Liver (tissue), 8 donors: ENCODE measurements at regions not wholly inside any gene's neighbourhood (a gene's known extent, or its start where the extent isn't known, plus 50 kb on each side); places are given as distances from the start of the nearest gene placed in this dataset.

Experiments
- DNase-seq: peaks from one replicate; pipeline ENCODE4 v3.0.0-alpha.2; 2017; ENCODE audit warnings: low spot score
- H3K27ac ChIP-seq, 2 donors: one replicate each; pipeline ENCODE4 v1.7.0; 2013; ENCODE audit warnings: inconsistent platforms in 2 of 2, low read length in 2 of 2, control low read depth in 1 of 2, low read depth in 1 of 2, mild to moderate bottlenecking in 1 of 2
- H3K27me3 ChIP-seq, 4 donors: one replicate each; pipeline versions ENCODE4 v1.6.1 to v1.7.0; 2013; ENCODE audit warnings: low read length in 3 of 4, inconsistent platforms in 1 of 4, mild to moderate bottlenecking in 1 of 4, moderate library complexity in 1 of 4; ENCODE audit not compliant: control insufficient read depth in 4 of 4, insufficient read depth in 4 of 4
- H3K36me3 ChIP-seq, 4 donors: one replicate each; pipeline versions ENCODE4 v1.6.1 to v1.7.0; 2013; ENCODE audit warnings: low read length in 3 of 4, mild to moderate bottlenecking in 3 of 4, low read depth in 1 of 4, moderate library complexity in 1 of 4; ENCODE audit not compliant: control insufficient read depth in 4 of 4, insufficient read depth in 3 of 4
- H3K4me1 ChIP-seq, 4 donors: one replicate each; pipeline versions ENCODE4 v1.6.1 to v1.7.0; 2013; ENCODE audit warnings: low read length in 3 of 4, mild to moderate bottlenecking in 3 of 4, moderate library complexity in 1 of 4; ENCODE audit not compliant: control insufficient read depth in 4 of 4, insufficient read depth in 4 of 4
- H3K4me3 ChIP-seq, 3 donors: one replicate each; pipeline versions ENCODE4 v1.6.1 to v1.7.0; 2013; ENCODE audit warnings: low read length in 3 of 3, control low read depth in 1 of 3, low read depth in 1 of 3, mild to moderate bottlenecking in 1 of 3
- H3K9ac ChIP-seq, 2 donors: one replicate each; pipeline ENCODE4 v1.7.0; 2013; ENCODE audit warnings: low read length in 2 of 2, mild to moderate bottlenecking in 2 of 2, moderate library complexity in 2 of 2, control low read depth in 1 of 2, low read depth in 1 of 2
- H3K9me3 ChIP-seq, 4 donors: one replicate each; pipeline versions ENCODE4 v1.6.1 to v1.7.0; 2013; ENCODE audit warnings: low read length in 3 of 4; ENCODE audit not compliant: control insufficient read depth in 4 of 4
- CTCF ChIP-seq: fragments of 150-350 bp; IDR thresholded peaks from 2 replicates; pipeline ENCODE4 v1.5.1; 2017; ENCODE audit warnings: improper control_type of control experiment, low read depth, low read length; ENCODE audit not compliant: missing input control
- EGR1 ChIP-seq, 2 donors: IDR thresholded peaks; 2 replicates each; pipeline ENCODE4 v1.6.1; 2016 to 2018; ENCODE audit warnings: antibody characterized with exemption in 2 of 2, low read depth in 2 of 2
- FOXA1 ChIP-seq: IDR thresholded peaks from 2 replicates; pipeline ENCODE4 v1.6.1; 2016; ENCODE audit warnings: antibody characterized with exemption
- GABPA ChIP-seq, 2 donors: IDR thresholded peaks in 1 of 2; conservative IDR thresholded peaks in 1 of 2; 2 replicates each; pipeline ENCODE4 v1.6.1; 2016; ENCODE audit warnings: antibody characterized with exemption in 2 of 2, mild to moderate bottlenecking in 1 of 2, moderate library complexity in 1 of 2
- HNF4A ChIP-seq, 2 donors: conservative IDR thresholded peaks; 2 replicates each; pipeline ENCODE4 v1.6.1; 2016; ENCODE audit warnings: antibody characterized with exemption in 2 of 2, mild to moderate bottlenecking in 2 of 2
- HNF4G ChIP-seq: IDR thresholded peaks from 2 replicates; pipeline ENCODE4 v1.6.1; 2016; ENCODE audit warnings: antibody characterized with exemption
- NR2F2 ChIP-seq: IDR thresholded peaks from 2 replicates; pipeline ENCODE4 v1.6.1; 2016; ENCODE audit warnings: antibody characterized with exemption
- RAD21 ChIP-seq, 2 donors: IDR thresholded peaks; 2 replicates each; pipeline ENCODE4 v1.6.1; 2016; ENCODE audit warnings: antibody characterized with exemption in 2 of 2, mild to moderate bottlenecking in 2 of 2
- REST ChIP-seq: IDR thresholded peaks from 2 replicates; pipeline ENCODE4 v1.6.1; 2016; ENCODE audit warnings: antibody characterized with exemption, mild to moderate bottlenecking
- RXRA ChIP-seq, 2 donors: IDR thresholded peaks; 2 replicates each; pipeline ENCODE4 v1.6.1; 2017 to 2018; ENCODE audit warnings: antibody characterized with exemption in 2 of 2, mild to moderate bottlenecking in 1 of 2
- SP1 ChIP-seq: IDR thresholded peaks from 2 replicates; pipeline ENCODE4 v1.6.1; 2018; ENCODE audit warnings: antibody characterized with exemption, mild to moderate bottlenecking
- TAF1 ChIP-seq: conservative IDR thresholded peaks from 2 replicates; pipeline ENCODE4 v1.6.1; 2016; ENCODE audit warnings: antibody characterized with exemption, mild to moderate bottlenecking
- YY1 ChIP-seq: IDR thresholded peaks from 2 replicates; pipeline ENCODE4 v1.6.1; 2016; ENCODE audit warnings: antibody characterized with exemption, mild to moderate bottlenecking
- ZBTB33 ChIP-seq: IDR thresholded peaks from 2 replicates; pipeline ENCODE4 v1.6.1; 2016; ENCODE audit warnings: antibody characterized with exemption
- WGBS: extraction: QIAGEN DNeasy Blood & Tissue Kit; methylation state at CpG from one replicate; pipeline ENCODE4 v1.1.7; 2013; 5-methylcytosine and 5-hydroxymethylcytosine counted together
- TF ChIP-seq, protein P1 (sequence below): IDR thresholded peaks from 2 replicates; pipeline ENCODE4 v1.6.1; 2016; ENCODE audit warnings: antibody characterized with exemption
- TF ChIP-seq, protein P2 (sequence below): IDR thresholded peaks from 2 replicates; pipeline ENCODE4 v1.6.1; 2016; ENCODE audit warnings: antibody characterized with exemption
- donor health status: healthy.
- donor health status: healthy.
- donor health status: healthy.
- donor health status: healthy.
- donor health status: healthy.

DNA sequence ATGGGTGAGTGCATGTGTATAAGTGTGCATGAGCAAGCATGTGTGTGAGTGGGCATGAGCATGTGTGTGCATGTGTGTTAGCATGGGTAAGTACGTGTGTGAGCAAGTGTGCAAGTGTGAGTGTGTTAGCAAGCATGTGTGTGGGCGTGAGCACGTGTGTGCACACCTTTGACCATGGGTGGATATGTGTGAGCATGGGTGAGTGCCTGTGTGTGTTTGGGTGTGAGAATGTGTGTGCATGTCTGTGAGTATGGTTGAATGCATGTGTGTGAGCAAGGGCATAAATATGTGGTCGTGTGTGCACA is 84.6 kb downstream of the DLL1 start:
- TF ChIP-seq FOXA1 (no peak), RXRA (IDR thresholded peaks at IDR 0.05) (no peak), RAD21 (IDR thresholded peaks at IDR 0.05) (no peak), HNF4A (conservative IDR thresholded peaks at IDR 0.05) (no peak), YY1 (no peak), TAF1 (no peak), EGR1 (IDR thresholded peaks at IDR 0.05; ENCODE audit: low read depth in 2 of 2) (no peak), HNF4G (no peak), SP1 (no peak), GABPA (IDR thresholded peaks at IDR 0.05 in 1 of 2, conservative IDR thresholded peaks at IDR 0.05 in 1 of 2) (no peak), NR2F2 (no peak), CTCF (no peak)
- TF ChIP-seq, protein P1, sequence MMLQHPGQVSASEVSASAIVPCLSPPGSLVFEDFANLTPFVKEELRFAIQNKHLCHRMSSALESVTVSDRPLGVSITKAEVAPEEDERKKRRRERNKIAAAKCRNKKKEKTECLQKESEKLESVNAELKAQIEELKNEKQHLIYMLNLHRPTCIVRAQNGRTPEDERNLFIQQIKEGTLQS, result no peak
- DNase-seq, result no peak
- Histone ChIP-seq H3K27me3 (no peaks in the 10 kb centered on the region), H3K36me3 (no peaks in the 10 kb centered on the region), H3K27ac (no peak overlapping the region), H3K4me3 (no peak overlapping the region), H3K4me1 (no peaks in the 10 kb centered on the region), H3K9ac (no peak overlapping the region), H3K9me3 (no peaks in the 10 kb centered on the region)
- 94% methylated on average over 4 of the region's 4 CpGs for WGBS

DNA sequence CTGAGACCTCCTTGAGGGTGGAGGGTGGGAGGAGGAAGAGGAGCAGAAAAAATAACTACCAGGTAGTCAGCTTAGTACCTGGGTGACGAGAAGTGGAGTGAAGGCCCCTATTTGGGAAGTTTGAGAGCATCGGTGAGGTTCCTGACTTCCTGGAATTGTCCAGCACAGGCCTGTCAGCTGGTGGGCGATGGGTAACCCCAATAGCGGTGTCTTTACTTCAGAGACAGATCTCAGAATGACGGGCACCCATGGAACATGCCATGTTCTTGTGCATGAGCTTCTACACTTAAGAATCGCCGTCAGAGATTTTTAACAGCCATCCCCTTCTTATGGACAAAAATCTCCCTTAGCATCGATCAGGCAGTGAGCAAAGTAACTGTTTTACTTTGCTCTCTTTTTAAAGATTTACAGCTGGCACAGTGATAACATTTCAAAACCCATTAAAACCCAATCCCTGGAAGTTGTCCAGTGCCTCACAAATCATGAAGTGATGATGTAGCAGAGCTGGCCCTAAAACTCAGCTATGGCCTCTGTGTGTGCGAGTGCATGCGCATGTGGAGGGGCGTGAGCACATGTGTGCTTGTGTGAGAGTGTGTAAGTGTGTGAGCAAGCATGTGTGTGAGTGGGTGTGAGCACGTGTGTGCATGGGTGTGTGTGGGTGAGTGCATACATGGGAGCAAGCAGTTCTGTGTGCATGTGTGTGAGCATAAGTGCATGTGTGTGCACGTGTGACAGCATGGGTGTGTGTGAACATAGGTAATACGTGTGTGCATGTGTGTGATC is 85.2 kb downstream of the DLL1 start:
- H3K9me3 ChIP-seq, result no peaks in the 10 kb centered on the region
- DNase-seq, result no peak

More for the DNA sequence above, 85.2 kb downstream of the DLL1 start:
- 86% methylated on average over 14 of the region's 14 CpGs for WGBS
- Histone ChIP-seq H3K27ac (no peak overlapping the region), H3K27me3 (no peaks in the 10 kb centered on the region), H3K4me3 (no peak overlapping the region), H3K9ac (no peak overlapping the region), H3K4me1 (no peaks in the 10 kb centered on the region), H3K36me3 (no peaks in the 10 kb centered on the region)
- TF ChIP-seq FOXA1, result no peak
- TF ChIP-seq REST, result no peak
- TF ChIP-seq RAD21 (IDR thresholded peaks at IDR 0.05), result no peak
- TF ChIP-seq ZBTB33, result no peak
- no peak for TF ChIP-seq YY1
- TF ChIP-seq HNF4G, result no peak
- TF ChIP-seq, protein P2, sequence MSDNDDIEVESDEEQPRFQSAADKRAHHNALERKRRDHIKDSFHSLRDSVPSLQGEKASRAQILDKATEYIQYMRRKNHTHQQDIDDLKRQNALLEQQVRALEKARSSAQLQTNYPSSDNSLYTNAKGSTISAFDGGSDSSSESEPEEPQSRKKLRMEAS, result no peak
